Esophagus muscularis mucosa (tissue), 4 donors: ENCODE measurements at regions not wholly inside any gene's neighbourhood (a gene's known extent, or its start where the extent isn't known, plus 50 kb on each side); places are given as distances from the start of the nearest gene placed in this dataset.

Source experiments
- DNase-seq: peaks from one replicate; pipeline ENCODE4 v3.0.0-alpha.2; 2017; ENCODE audit errors: extremely low spot score
- H3K27ac ChIP-seq, 4 donors: fragments of 200-600 bp; sonication (generic); replicated peaks in 1 of 4; 1 replicate in 3 of 4; 2 replicates in 1 of 4; pipeline ENCODE4 v1.5.1; 2016 to 2019; ENCODE audit warnings: mild to moderate bottlenecking in 1 of 4
- H3K27me3 ChIP-seq, 4 donors: fragments of 200-600 bp; sonication (generic); one replicate each; pipeline versions ENCODE4 v1.5.1 to v1.6.0; 2016 to 2019
- H3K36me3 ChIP-seq, 4 donors: fragments of 200-600 bp; sonication (generic); one replicate each; pipeline ENCODE4 v1.5.1; 2016 to 2019
- H3K4me1 ChIP-seq, 4 donors: fragments of 200-600 bp; sonication (generic); one replicate each; pipeline ENCODE4 v1.5.1; 2016 to 2019
- H3K4me3 ChIP-seq, 4 donors: fragments of 200-600 bp; sonication (generic); 1 replicate in 2 of 4; 2 replicates in 2 of 4; pipeline ENCODE4 v1.5.1; 2016 to 2019; ENCODE audit warnings: mild to moderate bottlenecking in 4 of 4, moderate library complexity in 1 of 4
- H3K9me3 ChIP-seq, 4 donors: fragments of 200-600 bp; sonication (generic); 1 replicate in 3 of 4; 2 replicates in 1 of 4; pipeline ENCODE4 v1.5.1; 2016 to 2019
- EP300 ChIP-seq: sonication (generic); formaldehyde crosslinking; IDR thresholded peaks from one replicate; pipeline ENCODE4 v1.6.1; 2017; ENCODE audit warnings: antibody characterized with exemption
- POLR2A ChIP-seq: fragments of 450-650 bp; IDR thresholded peaks from one replicate; pipeline ENCODE4 v1.6.1; 2017; ENCODE audit warnings: antibody characterized with exemption, moderate library complexity, mild to moderate bottlenecking, low read depth
- POLR2AphosphoS5 ChIP-seq, 2 donors: sonication (generic); formaldehyde crosslinking; IDR thresholded peaks; one replicate each; pipeline ENCODE4 v1.6.1; 2017; ENCODE audit warnings: antibody characterized with exemption in 2 of 2
- WGBS: methylation state at CpG from one replicate; pipeline ENCODE4 v1.1.5; 2018; 5-methylcytosine and 5-hydroxymethylcytosine counted together
- intact Hi-C: fragments of 100-400 bp; cut with DNase I; formaldehyde crosslinking; loops from one replicate; pipeline ENCODE4 v1.15.1; 2023
- TF ChIP-seq, protein P1 (sequence below), 3 experiments: fragments of 200-600 bp in 2 of 3; fragments of 450-650 bp in 1 of 3; sonication (generic) in 2 of 3; IDR thresholded peaks; one replicate each; pipeline ENCODE4 v1.5.1; 2017 to 2019; ENCODE audit warnings: antibody characterized with exemption in 3 of 3, mild to moderate bottlenecking in 2 of 3, moderate library complexity in 1 of 3

- intact Hi-C loops: no loop called here
- WGBS: 82% methylated on average over 3 of the region's 3 CpGs
- Histone ChIP-seq H3K36me3 (no peaks in the 10 kb centered on the region), H3K4me3 (no peak overlapping the region), H3K27me3 (no peaks in the 10 kb centered on the region), H3K27ac (no peak overlapping the region), H3K4me1 (no peaks in the 10 kb centered on the region), H3K9me3 (no peaks in the 10 kb centered on the region)
- TF ChIP-seq, protein P1, sequence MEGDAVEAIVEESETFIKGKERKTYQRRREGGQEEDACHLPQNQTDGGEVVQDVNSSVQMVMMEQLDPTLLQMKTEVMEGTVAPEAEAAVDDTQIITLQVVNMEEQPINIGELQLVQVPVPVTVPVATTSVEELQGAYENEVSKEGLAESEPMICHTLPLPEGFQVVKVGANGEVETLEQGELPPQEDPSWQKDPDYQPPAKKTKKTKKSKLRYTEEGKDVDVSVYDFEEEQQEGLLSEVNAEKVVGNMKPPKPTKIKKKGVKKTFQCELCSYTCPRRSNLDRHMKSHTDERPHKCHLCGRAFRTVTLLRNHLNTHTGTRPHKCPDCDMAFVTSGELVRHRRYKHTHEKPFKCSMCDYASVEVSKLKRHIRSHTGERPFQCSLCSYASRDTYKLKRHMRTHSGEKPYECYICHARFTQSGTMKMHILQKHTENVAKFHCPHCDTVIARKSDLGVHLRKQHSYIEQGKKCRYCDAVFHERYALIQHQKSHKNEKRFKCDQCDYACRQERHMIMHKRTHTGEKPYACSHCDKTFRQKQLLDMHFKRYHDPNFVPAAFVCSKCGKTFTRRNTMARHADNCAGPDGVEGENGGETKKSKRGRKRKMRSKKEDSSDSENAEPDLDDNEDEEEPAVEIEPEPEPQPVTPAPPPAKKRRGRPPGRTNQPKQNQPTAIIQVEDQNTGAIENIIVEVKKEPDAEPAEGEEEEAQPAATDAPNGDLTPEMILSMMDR (IDR thresholded peaks at IDR 0.05): no peak
- no peak for TF ChIP-seq POLR2A
- TF ChIP-seq EP300: no peak
- no peak for TF ChIP-seq POLR2AphosphoS5 (IDR thresholded peaks at IDR 0.05)
- no peak for DNase-seq
Observed at GRCh38 chr13:89857502-89857901, 1490.0 kb upstream of the MIR17HG start.

GRCh38 chr13:89862011-89862690, 1485.3 kb upstream of the MIR17HG start:
- H3K36me3 ChIP-seq: no peaks in the 10 kb centered on the region
- WGBS: 93% methylated on average over 13 of the region's 13 CpGs
- intact Hi-C loops: no loop called here
- no peaks in the 10 kb centered on the region for H3K27me3 ChIP-seq
- TF ChIP-seq POLR2AphosphoS5 (IDR thresholded peaks at IDR 0.05) (no peak), EP300 (no peak), POLR2A (no peak)
- TF ChIP-seq, protein P1 (IDR thresholded peaks at IDR 0.05): no peak
- no peak overlapping the region for H3K27ac ChIP-seq
- H3K9me3 ChIP-seq: no peaks in the 10 kb centered on the region
- no peak overlapping the region for H3K4me3 ChIP-seq
- DNase-seq: no peak
- H3K4me1 ChIP-seq: no peaks in the 10 kb centered on the region

DNA sequence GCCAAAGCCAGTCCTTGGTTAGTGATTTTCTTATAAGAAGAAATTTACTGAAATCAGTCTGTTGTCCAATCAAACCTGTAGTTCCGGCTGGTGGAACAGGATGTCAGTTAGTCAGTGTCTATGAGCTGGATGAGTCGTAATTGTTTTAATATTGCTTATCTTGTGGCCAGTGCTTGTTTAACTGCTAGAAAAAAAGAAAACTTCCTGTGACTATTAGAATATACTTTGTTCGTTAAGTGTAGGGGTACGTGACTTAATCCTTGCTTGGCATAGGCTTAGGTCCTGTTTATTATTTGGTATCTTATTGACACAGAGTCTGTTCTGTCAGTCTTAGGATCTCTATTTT, 1484.8 kb upstream of the MIR17HG start:
- WGBS: 85% methylated on average over 4 of the region's 4 CpGs

GRCh38 chr13:89865164-89866064, 1482.1 kb upstream of the MIR17HG start:
- Histone ChIP-seq H3K36me3 (no peaks in the 10 kb centered on the region), H3K27me3 (no peaks in the 10 kb centered on the region), H3K4me3 (no peak overlapping the region), H3K4me1 (no peaks in the 10 kb centered on the region), H3K9me3 (no peaks in the 10 kb centered on the region), H3K27ac (no peak overlapping the region)
- no peak for TF ChIP-seq POLR2AphosphoS5 (IDR thresholded peaks at IDR 0.05)
- TF ChIP-seq, protein P1 (IDR thresholded peaks at IDR 0.05): no peak
- no peak for TF ChIP-seq EP300
- no peak for TF ChIP-seq POLR2A
- no peak for DNase-seq
- intact Hi-C loops: no loop called here
- WGBS: 71% methylated on average over 5 of the region's 5 CpGs

More for the DNA sequence above, 1484.8 kb upstream of the MIR17HG start:
- no peak for DNase-seq
- no peaks in the 10 kb centered on the region for H3K4me1 ChIP-seq
- TF ChIP-seq POLR2AphosphoS5 (IDR thresholded peaks at IDR 0.05) (no peak), POLR2A (no peak), EP300 (no peak)
- TF ChIP-seq, protein P1 (IDR thresholded peaks at IDR 0.05): no peak
- H3K4me3 ChIP-seq: no peak overlapping the region
- intact Hi-C loops: no loop called here
- no peak overlapping the region for H3K27ac ChIP-seq
- no peaks in the 10 kb centered on the region for H3K27me3 ChIP-seq
- no peaks in the 10 kb centered on the region for H3K36me3 ChIP-seq
- no peaks in the 10 kb centered on the region for H3K9me3 ChIP-seq
